Cardiac fibroblast (primary cell): ENCODE measurements at regions not wholly inside any gene's neighbourhood (a gene's known extent, or its start where the extent isn't known, plus 50 kb on each side); places are given as distances from the start of the nearest gene placed in this dataset.

Experiments used
- DNase-seq, 2 donors: peaks; one replicate each; pipeline versions ENCODE4 v3.0.0 to v3.0.0-alpha.2; 2010; ENCODE audit warnings: low read depth in 2 of 2
- H3K4me3 ChIP-seq, 2 donors: replicated peaks in 1 of 2; 1 replicate in 1 of 2; 2 replicates in 1 of 2; pipeline ENCODE4 v1.5.1; 2011; ENCODE audit warnings: low read depth in 2 of 2, low read length in 2 of 2, mild to moderate bottlenecking in 2 of 2, moderate library complexity in 1 of 2
- CTCF ChIP-seq: IDR thresholded peaks from one replicate; pipeline ENCODE4 v1.5.1; 2011; ENCODE audit warnings: low read depth, mild to moderate bottlenecking, low read length, inconsistent platforms

- DNase-seq = no peak
- no peak overlapping the region for H3K4me3 ChIP-seq
- TF ChIP-seq CTCF = no peak
These were observed 909.9 kb upstream of the ACVR2A start for GRCh38 chr2:146934921-146935320.

- no peak for TF ChIP-seq CTCF
- no peak for DNase-seq
- no peak overlapping the region for H3K4me3 ChIP-seq
These were observed 913.7 kb upstream of the ACVR2A start for GRCh38 chr2:146931109-146931508.

GRCh38 chr2:146927080-146927711, 917.6 kb upstream of the ACVR2A start:
- TF ChIP-seq CTCF = peak; percentile 77
- peak; percentile 70 to 89 for DNase-seq
- no peak overlapping the region for H3K4me3 ChIP-seq

- no peak for TF ChIP-seq CTCF
- no peak overlapping the region for H3K4me3 ChIP-seq
- DNase-seq = no peak
These were observed 926.5 kb upstream of the ACVR2A start for GRCh38 chr2:146918280-146918679.

- TF ChIP-seq CTCF = no peak
- H3K4me3 ChIP-seq = no peak overlapping the region
- DNase-seq = peak in 1 of 2 donors; percentile 5
These were observed 927.3 kb upstream of the ACVR2A start for GRCh38 chr2:146917431-146918042.

- DNase-seq = no peak
- no peak for TF ChIP-seq CTCF
- no peak overlapping the region for H3K4me3 ChIP-seq
These were observed 927.9 kb upstream of the ACVR2A start for GRCh38 chr2:146916914-146917313.
